ENCODE measurements at regions not wholly inside any gene's neighbourhood (a gene's known extent, or its start where the extent isn't known, plus 50 kb on each side); places are given as distances from the start of the nearest gene placed in this dataset.

- DNase-seq (ENCODE audit: low read depth in 2 of 2): no peak
- no peak for TF ChIP-seq CTCF (IDR thresholded peaks at IDR 0.05; ENCODE audit: low read depth, low read length)
- no peak overlapping the region for H3K4me3 ChIP-seq (replicated peaks in 1 of 2; ENCODE audit: low read depth in 2 of 2, low read length in 2 of 2)
Measured at GRCh38 chr2:75340560-75340959, 141.2 kb upstream of the TACR1 start.

GRCh38 chr2:75338461-75338860 is 139.1 kb upstream of the TACR1 start:
- no peak overlapping the region for H3K4me3 ChIP-seq (replicated peaks in 1 of 2; ENCODE audit: low read depth in 2 of 2, low read length in 2 of 2)
- TF ChIP-seq CTCF (IDR thresholded peaks at IDR 0.05; ENCODE audit: low read depth, low read length): no peak
- no peak for DNase-seq (ENCODE audit: low read depth in 2 of 2)

- H3K4me3 ChIP-seq (replicated peaks in 1 of 2; ENCODE audit: low read depth in 2 of 2, low read length in 2 of 2): no peak overlapping the region
- no peak for TF ChIP-seq CTCF (IDR thresholded peaks at IDR 0.05; ENCODE audit: low read depth, low read length)
- no peak for DNase-seq (ENCODE audit: low read depth in 2 of 2)
Measured at GRCh38 chr2:75337619-75338018, 138.3 kb upstream of the TACR1 start.

GRCh38 chr2:75337016-75337415 is 137.7 kb upstream of the TACR1 start:
- no peak for TF ChIP-seq CTCF (IDR thresholded peaks at IDR 0.05; ENCODE audit: low read depth, low read length)
- no peak for DNase-seq (ENCODE audit: low read depth in 2 of 2)
- H3K4me3 ChIP-seq (replicated peaks in 1 of 2; ENCODE audit: low read depth in 2 of 2, low read length in 2 of 2): no peak overlapping the region

- no peak overlapping the region for H3K4me3 ChIP-seq (replicated peaks in 1 of 2; ENCODE audit: low read depth in 2 of 2, low read length in 2 of 2)
- DNase-seq (ENCODE audit: low read depth in 2 of 2): no peak
- no peak for TF ChIP-seq CTCF (IDR thresholded peaks at IDR 0.05; ENCODE audit: low read depth, low read length)
Measured at GRCh38 chr2:75336451-75336850, 137.1 kb upstream of the TACR1 start.

- DNase-seq (ENCODE audit: low read depth in 2 of 2): no peak
- TF ChIP-seq CTCF (IDR thresholded peaks at IDR 0.05; ENCODE audit: low read depth, low read length): no peak
- H3K4me3 ChIP-seq (replicated peaks in 1 of 2; ENCODE audit: low read depth in 2 of 2, low read length in 2 of 2): no peak overlapping the region
Measured at GRCh38 chr2:75334076-75334475, 134.8 kb upstream of the TACR1 start.

- TF ChIP-seq CTCF (IDR thresholded peaks at IDR 0.05; ENCODE audit: low read depth, low read length): no peak
- DNase-seq (ENCODE audit: low read depth in 2 of 2): no peak
- H3K4me3 ChIP-seq (replicated peaks in 1 of 2; ENCODE audit: low read depth in 2 of 2, low read length in 2 of 2): no peak overlapping the region
Measured at GRCh38 chr2:75333646-75334045, 134.3 kb upstream of the TACR1 start.

Data from cardiac fibroblast (primary cell).